ENCODE measurements at regions not wholly inside any gene's neighbourhood (a gene's known extent, or its start where the extent isn't known, plus 50 kb on each side); places are given as distances from the start of the nearest gene placed in this dataset.
"Not testable (repeated sequence)": the region's sequence is repeated elsewhere in the genome, so short reads cannot be mapped to it uniquely, and the experiment has no call there.

DNA sequence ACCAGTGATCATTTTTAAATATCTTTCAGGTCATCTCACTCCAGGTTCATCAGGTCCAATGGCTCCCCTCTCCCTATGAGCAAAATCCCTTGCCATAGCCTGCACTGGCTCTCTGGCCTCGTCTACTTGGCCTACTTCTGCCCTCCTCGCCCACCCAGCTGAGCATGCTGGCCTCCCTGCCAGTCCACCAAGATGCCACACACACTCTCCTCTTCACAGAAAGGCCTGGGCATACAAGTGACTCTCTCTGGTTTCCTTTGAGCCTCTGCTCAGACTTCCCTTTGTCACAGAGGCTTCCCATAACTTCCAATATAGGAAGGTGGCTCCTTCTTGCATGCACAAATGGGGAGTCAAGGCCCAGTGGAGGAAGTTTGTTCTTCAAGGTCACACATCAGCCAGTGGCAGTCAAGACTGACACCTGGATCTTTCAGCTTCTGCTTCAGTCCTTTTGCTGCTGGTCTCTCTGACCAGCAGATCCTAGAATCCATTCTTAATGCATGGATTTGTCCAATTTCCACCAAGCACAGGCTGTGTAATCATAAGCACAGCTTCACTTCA is 223.2 kb upstream of the HES1 start:
- Histone ChIP-seq H3K27ac (no peak overlapping the region), H3K9me3 (peaks cover 10% of the 10 kb centered on the region; the same call in 1 of the 2 replicates), H3K27me3 (no peaks in the 10 kb centered on the region), H3K9ac (no peak overlapping the region), H3K4me1 (no peaks in the 10 kb centered on the region), H3K4me3 (no peak overlapping the region), H4K20me1 (no peaks in the 10 kb centered on the region), H3K4me2 (no peak overlapping the region), H3K36me3 (no peaks in the 10 kb centered on the region)
- TF ChIP-seq Cebpa-rat (IDR thresholded peaks at IDR 0.05): no peak

GRCh38 chr3:193914602-193915001 is 221.3 kb upstream of the HES1 start:
- Histone ChIP-seq H3K36me3 (no peaks in the 10 kb centered on the region), H3K27ac (no peak overlapping the region), H3K4me2 (no peak overlapping the region), H4K20me1 (no peaks in the 10 kb centered on the region), H3K9ac (no peak overlapping the region), H3K4me3 (no peak overlapping the region), H3K27me3 (no peaks in the 10 kb centered on the region), H3K9me3 (no peaks in the 10 kb centered on the region), H3K4me1 (no peaks in the 10 kb centered on the region)
- TF ChIP-seq Cebpa-rat (IDR thresholded peaks at IDR 0.05): no peak

DNA sequence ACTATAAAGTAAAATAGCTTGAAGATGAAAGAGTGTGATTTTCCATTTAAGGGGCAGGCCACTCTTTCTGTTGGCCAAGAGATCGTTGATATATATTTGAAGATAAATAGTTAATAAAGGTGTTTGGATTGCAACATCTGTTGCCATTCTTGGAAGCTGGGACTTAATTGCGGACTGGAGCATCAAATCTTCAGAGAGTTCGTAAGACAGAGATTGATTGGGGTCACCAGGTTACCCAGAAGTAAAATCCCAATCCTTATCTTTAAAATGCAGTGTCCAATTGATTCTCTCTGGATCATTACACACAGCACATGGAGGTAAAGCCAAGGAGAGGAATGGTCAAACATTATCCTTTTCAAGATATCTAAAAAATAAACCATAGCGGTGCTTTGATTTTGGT is 220.8 kb upstream of the HES1 start:
- no peak overlapping the region for H3K27ac ChIP-seq
- no peak for TF ChIP-seq Cebpa-rat (IDR thresholded peaks at IDR 0.05)
- no peak overlapping the region for H3K4me3 ChIP-seq
- H4K20me1 ChIP-seq: no peaks in the 10 kb centered on the region
- H3K4me2 ChIP-seq: no peak overlapping the region
- H3K4me1 ChIP-seq: no peaks in the 10 kb centered on the region
- no peaks in the 10 kb centered on the region for H3K36me3 ChIP-seq
- no peaks in the 10 kb centered on the region for H3K27me3 ChIP-seq
- H3K9ac ChIP-seq: no peak overlapping the region
- H3K9me3 ChIP-seq: no peaks in the 10 kb centered on the region

DNA sequence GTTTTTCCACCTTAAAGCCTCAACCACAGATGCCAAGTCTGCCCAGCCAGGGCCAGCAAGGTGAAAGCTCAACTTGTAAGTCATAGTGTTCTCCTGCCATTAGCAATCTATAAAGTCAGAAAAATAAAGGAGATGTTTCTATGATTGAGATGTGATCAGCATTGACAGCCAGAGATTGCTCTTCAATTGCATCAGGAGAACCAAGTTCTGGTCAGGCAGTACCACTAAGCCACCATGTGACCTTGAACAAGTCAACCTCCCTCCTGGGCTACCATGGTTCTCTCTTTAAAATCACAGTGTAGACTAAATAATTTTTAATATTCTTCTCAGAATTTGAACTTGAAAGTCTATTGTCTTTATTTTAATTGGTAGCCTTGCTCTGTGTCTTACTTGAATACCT is 220.3 kb upstream of the HES1 start:
- Histone ChIP-seq H3K4me3 (no peak overlapping the region), H3K4me2 (no peak overlapping the region), H3K9me3 (0 out of 2 replicates have a peak, but pooled peaks cover 2% of the 10 kb centered on the region), H3K9ac (no peak overlapping the region), H3K27ac (no peak overlapping the region), H3K4me1 (no peaks in the 10 kb centered on the region), H4K20me1 (no peaks in the 10 kb centered on the region), H3K27me3 (no peaks in the 10 kb centered on the region), H3K36me3 (no peaks in the 10 kb centered on the region)
- no peak for TF ChIP-seq Cebpa-rat (IDR thresholded peaks at IDR 0.05)

DNA sequence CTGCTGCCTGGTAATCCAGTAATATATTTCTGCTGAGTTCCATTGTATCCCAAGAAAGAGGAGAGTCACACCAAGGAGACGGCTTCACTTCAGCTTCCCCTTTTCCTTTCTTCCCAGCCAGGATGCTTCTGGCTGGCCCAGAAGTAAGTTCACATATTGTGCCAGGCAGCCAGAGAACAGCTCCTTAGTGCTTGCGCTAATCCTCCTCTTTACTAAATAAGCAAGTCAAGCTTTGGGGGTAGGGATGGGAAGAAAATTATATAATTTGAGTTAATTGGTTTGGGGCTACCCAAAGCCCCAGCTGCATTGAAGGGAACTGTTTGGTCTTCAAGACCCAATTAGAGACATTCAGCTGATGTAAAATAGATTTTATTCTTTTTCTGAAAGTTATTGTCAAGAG is 218.8 kb upstream of the HES1 start:
- H3K4me2 ChIP-seq: no peak overlapping the region
- H3K9me3 ChIP-seq: 0 out of 2 replicates have a peak, but pooled peaks cover 5% of the 10 kb centered on the region
- H3K36me3 ChIP-seq: no peaks in the 10 kb centered on the region
- H3K4me3 ChIP-seq: no peak overlapping the region
- H4K20me1 ChIP-seq: no peaks in the 10 kb centered on the region
- TF ChIP-seq Cebpa-rat (IDR thresholded peaks at IDR 0.05): no peak
- H3K27me3 ChIP-seq: no peaks in the 10 kb centered on the region
- no peak overlapping the region for H3K9ac ChIP-seq
- no peaks in the 10 kb centered on the region for H3K4me1 ChIP-seq
- H3K27ac ChIP-seq: no peak overlapping the region

- Histone ChIP-seq H3K36me3 (no peaks in the 10 kb centered on the region), H3K27ac (no peak overlapping the region), H3K4me2 (no peak overlapping the region), H3K4me1 (no peaks in the 10 kb centered on the region), H3K9ac (no peak overlapping the region), H3K4me3 (no peak overlapping the region), H4K20me1 (no peaks in the 10 kb centered on the region), H3K9me3 (peaks cover 24% of the 10 kb centered on the region), H3K27me3 (no peaks in the 10 kb centered on the region)
- TF ChIP-seq Cebpa-rat (IDR thresholded peaks at IDR 0.05): no peak
Observed at GRCh38 chr3:193921465-193921864, 214.5 kb upstream of the HES1 start.

GRCh38 chr3:193922034-193922774 is 213.7 kb upstream of the HES1 start:
- Histone ChIP-seq H3K4me1 (no peaks in the 10 kb centered on the region), H3K9ac (no peak overlapping the region), H3K27ac (no peak overlapping the region), H3K9me3 (peaks cover 24% of the 10 kb centered on the region), H4K20me1 (no peaks in the 10 kb centered on the region), H3K4me3 (no peak overlapping the region), H3K36me3 (no peaks in the 10 kb centered on the region), H3K27me3 (no peaks in the 10 kb centered on the region), H3K4me2 (no peak overlapping the region)
- no peak for TF ChIP-seq Cebpa-rat (IDR thresholded peaks at IDR 0.05)

- H4K20me1 ChIP-seq, H3K4me1 ChIP-seq, H3K27ac ChIP-seq, H3K4me3 ChIP-seq, H3K27me3 ChIP-seq, H3K9ac ChIP-seq, H3K4me2 ChIP-seq, H3K36me3 ChIP-seq: not testable (repeated sequence)
- peaks cover 24% of the 10 kb centered on the region for H3K9me3 ChIP-seq
Observed at GRCh38 chr3:193923958-193924357, 212.0 kb upstream of the HES1 start.

- not testable (repeated sequence) for H3K27me3 ChIP-seq, H3K36me3 ChIP-seq, H4K20me1 ChIP-seq, H3K4me1 ChIP-seq, H3K4me3 ChIP-seq, H3K4me2 ChIP-seq, H3K27ac ChIP-seq, H3K9ac ChIP-seq
- peaks cover 19% of the 10 kb centered on the region for H3K9me3 ChIP-seq
Observed at GRCh38 chr3:193926071-193926470, 209.9 kb upstream of the HES1 start.

- H3K4me3 ChIP-seq, H3K4me2 ChIP-seq, H4K20me1 ChIP-seq, H3K27me3 ChIP-seq, H3K9ac ChIP-seq, H3K27ac ChIP-seq, H3K4me1 ChIP-seq, H3K36me3 ChIP-seq: not testable (repeated sequence)
- H3K9me3 ChIP-seq: peaks cover 19% of the 10 kb centered on the region
Observed at GRCh38 chr3:193927413-193928206, 208.3 kb upstream of the HES1 start.

Measured in BLaER1 (cell line).